SK-N-SH (cell line): ENCODE measurements at regions not wholly inside any gene's neighbourhood (a gene's known extent, or its start where the extent isn't known, plus 50 kb on each side); places are given as distances from the start of the nearest gene placed in this dataset.

Experiments used
- CTCF ChIA-PET: fragments of 300-600, 350-600 bp; formaldehyde crosslinking; extraction: SDS; loops from one replicate; lab custom pipeline; 2021; lab: Yijun Ruan, JAX
- POLR2A ChIA-PET: fragments of 350-600 bp; sonication (Branson Sonifier 250); formaldehyde crosslinking; extraction: SDS; loops from one replicate; lab custom pipeline; 2020; ENCODE audit warnings: antibody characterized with exemption, inconsistent platforms; lab: Yijun Ruan, JAX
- DNase-seq: peaks from one replicate; pipeline ENCODE4 v3.0.0; 2012
- H2AFZ ChIP-seq: fragments of 200-600 bp; sonication (generic); 2 replicates; pipeline ENCODE4 v1.8.1; 2016; ENCODE audit warnings: antibody characterized with exemption, mild to moderate bottlenecking, low read depth
- H3F3A ChIP-seq: fragments of 200-600 bp; sonication (generic); replicated peaks from 2 replicates; pipeline ENCODE3; 2016; ENCODE audit warnings: antibody characterized with exemption, mild to moderate bottlenecking; ENCODE audit not compliant: insufficient read depth
- H3K27ac ChIP-seq, 2 experiments: fragments of 200-500 bp in 1 of 2; fragments of 200-600 bp in 1 of 2; sonication (Bioruptor generic) in 1 of 2; sonication (generic), shearing (Covaris generic) in 1 of 2; 2 replicates each; pipeline versions ENCODE4 v1.5.1 to v1.6.1; 2014 to 2016; ENCODE audit warnings: low read depth in 2 of 2, inconsistent platforms in 1 of 2, low read length in 1 of 2, mild to moderate bottlenecking in 1 of 2, mixed read lengths in 1 of 2
- H3K27me3 ChIP-seq: fragments of 200-600 bp; sonication (generic), shearing (Covaris generic); 2 replicates; pipeline ENCODE4 v1.6.1; 2016; ENCODE audit warnings: mixed run types; ENCODE audit not compliant: insufficient read depth
- H3K36me3 ChIP-seq, 2 experiments: fragments of 200-500 bp in 1 of 2; fragments of 200-600 bp in 1 of 2; sonication (Bioruptor generic) in 1 of 2; sonication (generic) in 1 of 2; replicated peaks in 1 of 2; 2 replicates each; pipeline versions ENCODE3 to v1.5.1; 2014 to 2016; ENCODE audit warnings: low read length in 1 of 2, mild to moderate bottlenecking in 1 of 2; ENCODE audit not compliant: insufficient read depth in 2 of 2, control insufficient read depth in 1 of 2
- H3K4me1 ChIP-seq, 2 experiments: fragments of 200-500 bp in 1 of 2; fragments of 200-600 bp in 1 of 2; sonication (Bioruptor generic) in 1 of 2; sonication (generic), shearing (Covaris generic) in 1 of 2; 2 replicates each; pipeline versions ENCODE4 v1.5.1 to v1.6.1; 2014 to 2016; ENCODE audit warnings: low read depth in 1 of 2, low read length in 1 of 2, mixed run types in 1 of 2; ENCODE audit not compliant: insufficient read depth in 2 of 2, control insufficient read depth in 1 of 2
- H3K4me2 ChIP-seq: fragments of 200-600 bp; sonication (generic), shearing (Covaris generic); 2 replicates; pipeline ENCODE4 v1.6.1; 2017; ENCODE audit warnings: mixed run types
- H3K4me3 ChIP-seq, 2 experiments: fragments of 200-500 bp in 1 of 2; fragments of 200-600 bp in 1 of 2; sonication (Bioruptor generic) in 1 of 2; sonication (generic), shearing (Covaris generic) in 1 of 2; 2 replicates each; pipeline versions ENCODE4 v1.5.1 to v1.8.1; 2014 to 2016; ENCODE audit warnings: low read depth in 2 of 2, inconsistent platforms in 1 of 2, low read length in 1 of 2, mild to moderate bottlenecking in 1 of 2, mixed read lengths in 1 of 2, moderate library complexity in 1 of 2
- H3K79me2 ChIP-seq: fragments of 200-600 bp; sonication (generic); 2 replicates; pipeline ENCODE4 v1.8.1; 2017; ENCODE audit warnings: mild to moderate bottlenecking; ENCODE audit not compliant: insufficient read depth
- H3K9ac ChIP-seq: fragments of 200-600 bp; sonication (generic); 2 replicates; pipeline ENCODE4 v1.6.1; 2017; ENCODE audit warnings: mixed run types
- H3K9me2 ChIP-seq: fragments of 200-600 bp; sonication (generic); 2 replicates; pipeline ENCODE4 v1.6.1; 2017; ENCODE audit warnings: mixed run types
- H3K9me3 ChIP-seq: fragments of 200-600 bp; sonication (generic); 2 replicates; pipeline ENCODE4 v1.6.1; 2017; ENCODE audit warnings: mixed run types, mild to moderate bottlenecking, moderate library complexity
- H4K20me1 ChIP-seq: fragments of 200-600 bp; sonication (generic); 2 replicates; pipeline ENCODE4 v1.6.1; 2017; ENCODE audit warnings: mild to moderate bottlenecking, mixed run types; ENCODE audit not compliant: insufficient read depth
- CHD2 ChIP-seq: fragments of 150-350 bp; IDR thresholded peaks from 2 replicates; pipeline ENCODE4 v1.6.1; 2018; ENCODE audit warnings: low read length; ENCODE audit not compliant: partially characterized antibody
- ELF1 ChIP-seq: IDR thresholded peaks from 2 replicates; pipeline ENCODE4 v1.4.0; 2012
- FOSL2 ChIP-seq: IDR thresholded peaks from 2 replicates; pipeline ENCODE4 v1.4.0; 2012; ENCODE audit warnings: low read depth, mild to moderate bottlenecking, moderate library complexity, borderline replicate concordance
- IRF3 ChIP-seq: fragments of 150-350 bp; IDR thresholded peaks from 2 replicates; pipeline ENCODE4 v1.6.1; 2016; ENCODE audit warnings: mild to moderate bottlenecking, low read depth, low read length
- JUND ChIP-seq: IDR thresholded peaks from 2 replicates; pipeline ENCODE4 v1.4.0; 2012
- MAX ChIP-seq: IDR thresholded peaks from 2 replicates; pipeline ENCODE4 v1.4.0; 2012; ENCODE audit warnings: low read depth
- NFIC ChIP-seq: IDR thresholded peaks from 2 replicates; pipeline ENCODE4 v1.4.0; 2012; ENCODE audit warnings: borderline replicate concordance
- POLR2AphosphoS5 ChIP-seq: IDR thresholded peaks from 2 replicates; pipeline ENCODE4 v1.6.1; 2012; ENCODE audit warnings: low read depth, low read length
- RAD21 ChIP-seq: IDR thresholded peaks from 2 replicates; pipeline ENCODE4 v1.6.1; 2012; ENCODE audit warnings: mild to moderate bottlenecking, low read length
- RCOR1 ChIP-seq: fragments of 150-350 bp; IDR thresholded peaks from 2 replicates; pipeline ENCODE4 v1.6.1; 2017; ENCODE audit warnings: antibody characterized with exemption, low read length
- REST ChIP-seq: IDR thresholded peaks from 2 replicates; pipeline ENCODE4 v1.6.1; 2012; ENCODE audit warnings: mild to moderate bottlenecking, low read depth, low read length, moderate library complexity
- SIN3A ChIP-seq: IDR thresholded peaks from 2 replicates; pipeline ENCODE4 v1.6.1; 2012; ENCODE audit warnings: low read depth, mild to moderate bottlenecking, low read length, moderate library complexity, borderline replicate concordance
- SMC3 ChIP-seq: IDR thresholded peaks from 2 replicates; pipeline ENCODE4 v1.6.1; 2012; ENCODE audit warnings: low read depth, low read length, improper control_type of control experiment
- TAF1 ChIP-seq: IDR thresholded peaks from 2 replicates; pipeline ENCODE4 v1.6.1; 2012; ENCODE audit warnings: low read depth, mild to moderate bottlenecking, low read length, moderate library complexity, borderline replicate concordance
- TEAD4 ChIP-seq: IDR thresholded peaks from 2 replicates; pipeline ENCODE4 v1.4.0; 2012; ENCODE audit warnings: mild to moderate bottlenecking, borderline replicate concordance; ENCODE audit not compliant: insufficient read depth
- USF1 ChIP-seq: IDR thresholded peaks from 2 replicates; pipeline ENCODE4 v1.4.0; 2012; ENCODE audit warnings: low read depth, borderline replicate concordance
- USF2 ChIP-seq: fragments of 150-350 bp; IDR thresholded peaks from 2 replicates; pipeline ENCODE4 v1.6.1; 2017; ENCODE audit warnings: antibody characterized with exemption, low read length, low read depth, borderline replicate concordance
- ZBTB33 ChIP-seq: IDR thresholded peaks from 2 replicates; pipeline ENCODE4 v1.4.0; 2012; ENCODE audit warnings: low read depth, borderline replicate concordance
- WGBS: methylation state at CpG from one replicate; pipeline ENCODE4 v1.1.6; 2017; ENCODE audit warnings: low lambda C conversion rate; 5-methylcytosine and 5-hydroxymethylcytosine counted together

GRCh38 chr16:16782153-16782552 lies 403.2 kb downstream of the NPIPA7 start (continued):
- TF ChIP-seq ZBTB33 (no peak), FOSL2 (no peak), TAF1 (no peak)

- no peak for DNase-seq
- H3K36me3 ChIP-seq: no peaks in the 10 kb centered on the region
- H2AFZ ChIP-seq: no peak overlapping the region
- 7% methylated on average over 2 of the region's 2 CpGs for WGBS
- H3K27ac ChIP-seq: no peak overlapping the region
- no peaks in the 10 kb centered on the region for H3K4me1 ChIP-seq
- H3F3A ChIP-seq: no peaks in the 10 kb centered on the region
- ChIA-PET POLR2A (no interaction called here), CTCF (interaction anchor here (1.5 kb wide), 1 partner anchor 17 kb away, joined by 4 read pairs; no protein-coding TSS in a partner anchor)
- peaks cover 10% of the 10 kb centered on the region; the same call in 1 of the 2 replicates for H3K9me3 ChIP-seq
- no peaks in the 10 kb centered on the region for H3K27me3 ChIP-seq
- TF ChIP-seq USF2 (no peak), TAF1 (no peak), MAX (no peak), ELF1 (no peak)
- no peaks in the 10 kb centered on the region for H3K9me2 ChIP-seq
- H3K9ac ChIP-seq: no peak overlapping the region
- no peaks in the 10 kb centered on the region for H3K79me2 ChIP-seq
- H3K4me3 ChIP-seq: no peak overlapping the region
- no peaks in the 10 kb centered on the region for H4K20me1 ChIP-seq
- H3K4me2 ChIP-seq: no peak overlapping the region
Observed at GRCh38 chr16:16788004-16788403, 409.1 kb downstream of the NPIPA7 start.

GRCh38 chr16:16790597-16790996 lies 411.7 kb downstream of the NPIPA7 start:
- CTCF ChIA-PET: no interaction called here
- Histone ChIP-seq H3K27me3 (no peaks in the 10 kb centered on the region), H3K9me3 (peaks cover 10% of the 10 kb centered on the region; the same call in 1 of the 2 replicates), H3K4me1 (no peaks in the 10 kb centered on the region), H3K27ac (no peak overlapping the region), H2AFZ (no peak overlapping the region), H3K9me2 (no peaks in the 10 kb centered on the region), H3K79me2 (no peaks in the 10 kb centered on the region), H3K36me3 (no peaks in the 10 kb centered on the region), H3K9ac (no peak overlapping the region), H3K4me3 (no peak overlapping the region), H3K4me2 (no peak overlapping the region), H4K20me1 (no peaks in the 10 kb centered on the region), H3F3A (no peaks in the 10 kb centered on the region)
- POLR2A ChIA-PET: no interaction called here
- DNase-seq: no peak
- TF ChIP-seq NFIC (no peak), FOSL2 (no peak), SMC3 (no peak), JUND (no peak), RCOR1 (no peak), REST (no peak), TEAD4 (no peak), CHD2 (no peak), IRF3 (no peak), SIN3A (no peak), POLR2AphosphoS5 (no peak), RAD21 (no peak), USF1 (no peak)
